ENCODE measurements at regions not wholly inside any gene's neighbourhood (a gene's known extent, or its start where the extent isn't known, plus 50 kb on each side); places are given as distances from the start of the nearest gene placed in this dataset.
A peak's percentile ranks its signal among the peaks of the same experiment; 100 is the strongest.

DNA sequence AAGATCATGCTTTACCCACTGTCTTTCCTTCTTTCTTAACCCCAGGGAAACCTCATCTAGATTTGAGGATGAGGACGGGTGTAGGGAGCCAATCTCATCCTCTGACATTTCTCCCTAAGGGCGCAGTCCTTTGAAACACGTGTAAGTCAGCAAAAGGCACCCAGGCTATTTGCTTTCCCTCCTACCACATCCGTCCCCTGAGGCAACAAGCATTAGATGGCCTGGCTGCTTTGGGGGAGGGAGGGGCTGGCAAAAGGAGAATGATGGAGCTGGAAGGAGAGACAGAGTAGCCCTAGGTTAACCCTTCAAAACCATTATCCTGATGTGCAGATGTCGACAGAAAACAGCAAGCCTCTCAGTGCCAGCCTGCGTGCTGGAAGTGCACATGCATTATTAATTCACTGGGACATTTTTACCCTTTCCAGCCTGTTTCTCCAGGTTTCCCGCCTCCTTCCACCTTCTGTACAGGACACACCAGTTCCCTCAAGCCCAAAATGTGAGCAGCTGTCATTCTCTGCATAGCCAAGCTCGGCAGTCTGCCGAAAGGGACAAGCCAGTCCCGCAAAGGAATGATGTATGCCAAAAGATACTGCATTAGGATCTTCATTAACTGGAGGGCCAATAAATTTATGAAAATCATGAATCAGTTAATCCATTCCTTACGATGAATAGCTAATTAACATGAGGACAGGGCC lies 547.2 kb downstream of the CD83 start:
- no peak overlapping the region for H3K4me3 Mint-ChIP-seq

More for the DNA sequence above, 547.2 kb downstream of the CD83 start:
- no peak overlapping the region; the same call in 1 of the 2 replicates for H3K27ac Mint-ChIP-seq
- H3K27me3 Mint-ChIP-seq (ENCODE audit: low read depth) = no peaks in the 10 kb centered on the region
- H3K9me3 Mint-ChIP-seq = no peaks in the 10 kb centered on the region
- no peak for TF ChIP-seq NR3C1 (CRISPR knock-in tag; conservative IDR thresholded peaks at IDR 0.05; ENCODE audit: low read depth)
- TF ChIP-seq, protein P1, sequence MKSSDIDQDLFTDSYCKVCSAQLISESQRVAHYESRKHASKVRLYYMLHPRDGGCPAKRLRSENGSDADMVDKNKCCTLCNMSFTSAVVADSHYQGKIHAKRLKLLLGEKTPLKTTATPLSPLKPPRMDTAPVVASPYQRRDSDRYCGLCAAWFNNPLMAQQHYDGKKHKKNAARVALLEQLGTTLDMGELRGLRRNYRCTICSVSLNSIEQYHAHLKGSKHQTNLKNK (CRISPR knock-in tag; IDR thresholded peaks at IDR 0.05) = no peak
- TF ChIP-seq IRF2 (CRISPR knock-in tag; IDR thresholded peaks at IDR 0.05; ENCODE audit: borderline replicate concordance, low read depth) = no peak
- no peak for TF ChIP-seq FOXJ3 (CRISPR knock-in tag; IDR thresholded peaks at IDR 0.05; ENCODE audit: borderline replicate concordance)
- TF ChIP-seq, protein P2, sequence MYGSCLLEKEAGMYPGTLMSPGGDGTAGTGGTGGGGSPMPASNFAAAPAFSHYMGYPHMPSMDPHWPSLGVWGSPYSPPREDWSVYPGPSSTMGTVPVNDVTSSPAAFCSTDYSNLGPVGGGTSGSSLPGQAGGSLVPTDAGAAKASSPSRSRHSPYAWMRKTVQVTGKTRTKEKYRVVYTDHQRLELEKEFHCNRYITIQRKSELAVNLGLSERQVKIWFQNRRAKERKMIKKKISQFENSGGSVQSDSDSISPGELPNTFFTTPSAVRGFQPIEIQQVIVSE (CRISPR knock-in tag; IDR thresholded peaks at IDR 0.05; ENCODE audit: borderline replicate concordance) = no peak
- no peak for TF ChIP-seq SOX15 (CRISPR knock-in tag; IDR thresholded peaks at IDR 0.05)
- no peak for TF ChIP-seq ZNF416 (CRISPR knock-in tag; IDR thresholded peaks at IDR 0.05)
- TF ChIP-seq CREB1 (CRISPR knock-in tag; IDR thresholded peaks at IDR 0.05) = no peak
- TF ChIP-seq PRRX2 (CRISPR knock-in tag; IDR thresholded peaks at IDR 0.05) = no peak
- no peak for TF ChIP-seq ZNF138 (CRISPR knock-in tag; conservative IDR thresholded peaks at IDR 0.05)
- no peak for TF ChIP-seq NFE2L1 (CRISPR knock-in tag; IDR thresholded peaks at IDR 0.05)
- TF ChIP-seq PREB (CRISPR knock-in tag; IDR thresholded peaks at IDR 0.05; ENCODE audit: borderline replicate concordance) = no peak
- no peak for TF ChIP-seq ELF4 (CRISPR knock-in tag; IDR thresholded peaks at IDR 0.05; ENCODE audit: low read depth)
- TF ChIP-seq, protein P3, sequence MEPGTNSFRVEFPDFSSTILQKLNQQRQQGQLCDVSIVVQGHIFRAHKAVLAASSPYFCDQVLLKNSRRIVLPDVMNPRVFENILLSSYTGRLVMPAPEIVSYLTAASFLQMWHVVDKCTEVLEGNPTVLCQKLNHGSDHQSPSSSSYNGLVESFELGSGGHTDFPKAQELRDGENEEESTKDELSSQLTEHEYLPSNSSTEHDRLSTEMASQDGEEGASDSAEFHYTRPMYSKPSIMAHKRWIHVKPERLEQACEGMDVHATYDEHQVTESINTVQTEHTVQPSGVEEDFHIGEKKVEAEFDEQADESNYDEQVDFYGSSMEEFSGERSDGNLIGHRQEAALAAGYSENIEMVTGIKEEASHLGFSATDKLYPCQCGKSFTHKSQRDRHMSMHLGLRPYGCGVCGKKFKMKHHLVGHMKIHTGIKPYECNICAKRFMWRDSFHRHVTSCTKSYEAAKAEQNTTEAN (CRISPR knock-in tag; IDR thresholded peaks at IDR 0.05) = no peak
- no peak for TF ChIP-seq ZNF532 (CRISPR knock-in tag; IDR thresholded peaks at IDR 0.05; ENCODE audit: borderline replicate concordance)
- DNase-seq (ENCODE audit: low spot score) = no peak
- H3K36me3 Mint-ChIP-seq = no peaks in the 10 kb centered on the region
- ChIA-PET CTCF (interaction anchor here (1.1 kb wide), 2 partner anchors 9 to 25 kb away, joined by 3 read pairs; no protein-coding TSS in a partner anchor), POLR2A (no interaction called here)
- peaks cover 18% of the 10 kb centered on the region for H3K4me1 Mint-ChIP-seq
- ATAC-seq = peak; percentile 83
